ENCODE measurements at regions not wholly inside any gene's neighbourhood (a gene's known extent, or its start where the extent isn't known, plus 50 kb on each side); places are given as distances from the start of the nearest gene placed in this dataset.

- intact Hi-C loops (cut with micrococcal nuclease): no loop called here
- no peaks in the 10 kb centered on the region for H3K27me3 ChIP-seq (ENCODE audit: low read depth)
- TF ChIP-seq CTCF (IDR thresholded peaks at IDR 0.05; ENCODE audit: borderline replicate concordance): no peak
Measured at GRCh38 chrX:107563824-107564223, 64.5 kb upstream of the PRPS1 start.

GRCh38 chrX:107565015-107565414 is 63.3 kb upstream of the PRPS1 start:
- Histone ChIP-seq H3K27ac (replicated peaks) (no peak overlapping the region), H3K4me3 (no peak overlapping the region), H3K9me3 (replicated peaks) (no peaks in the 10 kb centered on the region), H3K27me3 (ENCODE audit: low read depth) (no peaks in the 10 kb centered on the region), H3K36me3 (no peaks in the 10 kb centered on the region), H3K4me1 (no peaks in the 10 kb centered on the region)
- DNase-seq: no peak
- intact Hi-C loops (cut with micrococcal nuclease): no loop called here
- TF ChIP-seq CTCF (IDR thresholded peaks at IDR 0.05; ENCODE audit: borderline replicate concordance): no peak

More at GRCh38 chrX:107563824-107564223, 64.5 kb upstream of the PRPS1 start:
- Histone ChIP-seq H3K4me1 (no peaks in the 10 kb centered on the region), H3K36me3 (no peaks in the 10 kb centered on the region), H3K27ac (replicated peaks) (no peak overlapping the region), H3K4me3 (no peak overlapping the region), H3K9me3 (replicated peaks) (no peaks in the 10 kb centered on the region)
- DNase-seq: no peak

GRCh38 chrX:107565931-107566603 is 62.2 kb upstream of the PRPS1 start:
- H3K4me1 ChIP-seq: no peaks in the 10 kb centered on the region
- no peak overlapping the region for H3K4me3 ChIP-seq
- no peaks in the 10 kb centered on the region for H3K36me3 ChIP-seq
- no peak for TF ChIP-seq CTCF (IDR thresholded peaks at IDR 0.05; ENCODE audit: borderline replicate concordance)
- intact Hi-C loops (cut with micrococcal nuclease): no loop called here
- H3K9me3 ChIP-seq (replicated peaks): no peaks in the 10 kb centered on the region
- no peaks in the 10 kb centered on the region for H3K27me3 ChIP-seq (ENCODE audit: low read depth)
- H3K27ac ChIP-seq (replicated peaks): no peak overlapping the region
- DNase-seq: no peak

GRCh38 chrX:107566604-107567262 is 61.6 kb upstream of the PRPS1 start:
- no peaks in the 10 kb centered on the region for H3K36me3 ChIP-seq
- DNase-seq: no peak
- H3K27ac ChIP-seq (replicated peaks): no peak overlapping the region
- no peaks in the 10 kb centered on the region for H3K9me3 ChIP-seq (replicated peaks)
- no peaks in the 10 kb centered on the region for H3K27me3 ChIP-seq (ENCODE audit: low read depth)
- no peak overlapping the region for H3K4me3 ChIP-seq
- no peak for TF ChIP-seq CTCF (IDR thresholded peaks at IDR 0.05; ENCODE audit: borderline replicate concordance)
- no peaks in the 10 kb centered on the region for H3K4me1 ChIP-seq
- intact Hi-C loops (cut with micrococcal nuclease): no loop called here

- H3K4me1 ChIP-seq: no peaks in the 10 kb centered on the region
- H3K4me3 ChIP-seq: no peak overlapping the region
- H3K27ac ChIP-seq (replicated peaks): no peak overlapping the region
- H3K9me3 ChIP-seq (replicated peaks): no peaks in the 10 kb centered on the region
- no peaks in the 10 kb centered on the region for H3K36me3 ChIP-seq
- intact Hi-C loops (cut with micrococcal nuclease): no loop called here
- DNase-seq: no peak
- H3K27me3 ChIP-seq (ENCODE audit: low read depth): no peaks in the 10 kb centered on the region
- no peak for TF ChIP-seq CTCF (IDR thresholded peaks at IDR 0.05; ENCODE audit: borderline replicate concordance)
Measured at GRCh38 chrX:107567370-107567769, 60.9 kb upstream of the PRPS1 start.
